Hematopoietic multipotent progenitor cell treated with erythropoietin and hydrocortisone succinate and interleukin-3 and kit ligand, for 6 days (in vitro differentiated cells): ENCODE measurements at regions not wholly inside any gene's neighbourhood (a gene's known extent, or its start where the extent isn't known, plus 50 kb on each side); places are given as distances from the start of the nearest gene placed in this dataset.
A peak's percentile ranks its signal among the peaks of the same experiment; 100 is the strongest.

Experiments
- DNase-seq: peaks from one replicate; pipeline ENCODE4 v3.0.0-alpha.2; 2015

DNA sequence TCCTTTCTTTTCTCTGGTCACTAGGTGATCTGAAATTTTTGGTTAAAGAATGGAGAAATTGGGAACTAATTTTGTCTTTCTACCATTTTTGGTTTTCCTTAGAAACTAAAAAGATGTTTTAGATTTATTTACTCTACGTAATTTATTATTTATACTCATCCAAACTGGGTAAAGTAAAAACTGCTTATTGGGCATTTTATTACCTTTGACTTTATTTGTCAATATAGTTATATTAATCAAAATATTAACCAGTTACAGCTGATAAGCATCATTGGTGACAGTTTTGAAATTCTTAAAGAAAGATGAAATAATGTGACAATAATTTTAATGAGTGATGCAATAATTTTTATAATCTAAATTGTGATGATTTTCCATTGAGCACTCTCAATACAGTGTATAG is 502.0 kb upstream of the RAG2 start:
- DNase-seq, result no peak

DNA sequence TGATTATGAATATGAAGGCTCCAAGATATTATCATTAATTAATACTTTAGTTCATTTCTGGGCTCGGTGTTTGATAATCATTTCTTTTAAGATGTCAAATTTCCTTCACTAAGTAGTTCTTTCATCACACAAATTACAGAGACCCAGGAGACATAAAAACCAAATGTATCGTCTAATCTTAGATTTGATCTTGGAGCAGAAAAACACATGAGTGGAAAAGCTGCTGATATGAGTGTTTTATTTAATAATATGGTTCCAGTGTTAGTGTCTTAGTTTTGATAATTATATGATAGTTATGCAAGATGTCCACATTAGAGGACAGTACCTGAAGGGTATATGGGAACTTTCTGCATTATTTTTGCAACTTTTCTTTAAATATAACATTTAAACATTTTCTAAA is 494.5 kb upstream of the RAG2 start:
- no peak for DNase-seq

DNA sequence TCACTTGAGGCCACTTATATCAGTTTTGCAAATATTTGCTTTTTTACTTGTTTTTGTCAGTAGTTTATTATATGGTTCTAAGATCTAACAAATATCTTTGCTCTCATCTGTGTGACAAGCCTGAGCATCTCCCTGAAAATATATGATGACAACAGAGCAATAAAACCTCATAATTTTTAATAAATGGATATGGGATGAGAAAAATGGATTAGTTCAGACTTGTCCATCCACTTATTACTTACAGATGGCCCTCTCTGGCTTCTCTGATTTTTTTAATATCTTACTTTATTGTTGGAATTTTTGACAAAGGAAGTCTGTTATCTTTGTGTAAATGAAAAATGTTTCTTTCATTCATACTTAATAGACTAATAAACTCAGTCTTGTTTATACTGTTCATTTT is 491.4 kb upstream of the RAG2 start:
- DNase-seq, result no peak

DNA sequence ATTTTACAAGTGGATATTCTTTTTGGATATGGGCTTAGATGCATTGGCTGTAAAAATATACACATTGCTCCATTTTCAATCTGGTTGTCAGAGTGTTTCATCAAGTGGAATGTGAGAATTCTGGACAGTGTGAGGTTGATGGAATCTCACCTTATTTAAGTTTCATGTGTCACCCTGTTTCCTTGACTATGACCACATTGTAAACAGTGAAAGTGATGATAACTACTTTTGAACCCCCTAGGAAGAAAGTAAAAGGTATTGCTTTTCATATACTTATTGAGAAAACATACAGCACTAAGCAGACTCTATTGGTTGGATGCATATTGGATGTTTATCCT is 490.5 kb upstream of the RAG2 start:
- no peak for DNase-seq

DNA sequence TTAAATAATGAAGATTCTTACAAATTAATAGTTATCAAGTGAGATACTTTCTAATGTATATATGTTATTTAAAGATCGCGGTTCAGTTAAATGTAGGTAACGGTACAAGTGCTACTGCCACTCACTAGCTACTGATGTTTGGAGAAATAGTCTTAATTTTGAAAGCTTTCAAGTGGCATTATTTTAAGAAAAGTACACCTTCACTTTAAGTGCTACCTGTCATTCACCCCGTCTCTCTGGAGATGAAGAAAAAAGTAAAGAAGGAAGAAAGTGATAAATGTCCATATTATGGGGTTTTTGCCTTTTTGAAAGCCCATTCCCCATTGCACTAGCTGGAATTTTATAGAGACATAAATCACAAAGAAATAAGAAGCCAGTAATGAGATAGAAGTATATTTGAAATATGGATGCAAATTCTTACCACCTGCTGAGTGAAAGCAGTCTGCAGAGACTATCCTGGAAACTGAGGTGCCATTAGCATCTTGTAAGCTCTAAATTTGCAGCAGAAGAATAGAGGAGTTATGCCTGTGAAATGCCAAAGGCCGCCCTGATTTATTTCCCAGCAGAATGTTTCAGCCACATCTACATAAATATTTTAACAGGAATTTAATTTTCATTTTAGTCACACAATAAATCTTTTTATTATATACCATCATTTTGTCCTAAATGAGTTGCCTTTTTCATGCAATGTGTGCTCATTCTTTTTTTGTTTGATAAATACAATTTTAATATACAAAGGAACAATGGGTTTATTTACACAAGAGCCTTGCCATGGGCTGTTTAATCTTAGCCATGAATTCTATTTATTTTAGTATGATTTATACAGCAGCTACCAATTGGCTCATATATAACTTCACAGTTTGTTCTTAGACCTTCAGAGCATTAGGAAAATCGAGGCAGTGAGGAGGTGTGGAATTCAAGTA is 489.9 kb upstream of the RAG2 start:
- DNase-seq, result no peak

DNA sequence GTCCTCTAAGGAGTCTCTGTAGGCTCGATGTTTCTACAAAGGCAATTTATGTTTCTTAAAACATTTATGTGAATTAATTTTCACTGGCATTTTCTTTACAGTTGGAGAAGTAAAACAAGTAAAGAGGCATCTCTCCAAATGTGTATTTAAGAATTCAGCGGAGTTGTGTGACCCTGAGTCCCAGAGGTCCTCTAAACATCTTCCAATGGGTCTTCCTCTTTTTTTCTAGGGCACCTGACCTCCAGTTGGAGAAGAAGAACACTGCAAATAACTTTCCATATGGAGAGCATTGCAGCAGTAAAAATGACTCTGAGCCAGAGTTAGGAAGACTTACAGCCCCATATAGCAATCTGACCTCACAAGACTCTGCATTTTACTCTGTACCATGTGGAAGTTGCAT is 480.5 kb upstream of the RAG2 start:
- DNase-seq, result no peak

DNA sequence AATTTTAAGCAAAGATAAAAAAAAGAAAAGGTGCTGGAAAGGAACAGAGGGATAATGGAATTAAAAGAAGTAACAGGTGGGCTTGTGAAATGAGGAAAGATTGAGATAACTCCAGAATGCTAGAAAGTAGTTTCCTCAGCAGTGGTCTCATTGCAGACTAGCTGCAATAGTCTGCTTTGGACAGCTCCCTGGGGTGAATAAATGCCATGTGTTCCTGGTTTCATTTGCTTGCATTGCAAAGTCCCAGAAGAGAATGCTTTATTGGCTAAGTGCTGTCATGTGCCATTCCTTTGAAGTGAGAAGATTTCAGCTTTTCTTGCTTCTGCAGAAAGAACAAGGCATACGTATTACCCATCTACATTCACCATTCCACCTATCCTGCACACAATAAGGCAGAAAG is 478.8 kb upstream of the RAG2 start:
- DNase-seq, result no peak

DNA sequence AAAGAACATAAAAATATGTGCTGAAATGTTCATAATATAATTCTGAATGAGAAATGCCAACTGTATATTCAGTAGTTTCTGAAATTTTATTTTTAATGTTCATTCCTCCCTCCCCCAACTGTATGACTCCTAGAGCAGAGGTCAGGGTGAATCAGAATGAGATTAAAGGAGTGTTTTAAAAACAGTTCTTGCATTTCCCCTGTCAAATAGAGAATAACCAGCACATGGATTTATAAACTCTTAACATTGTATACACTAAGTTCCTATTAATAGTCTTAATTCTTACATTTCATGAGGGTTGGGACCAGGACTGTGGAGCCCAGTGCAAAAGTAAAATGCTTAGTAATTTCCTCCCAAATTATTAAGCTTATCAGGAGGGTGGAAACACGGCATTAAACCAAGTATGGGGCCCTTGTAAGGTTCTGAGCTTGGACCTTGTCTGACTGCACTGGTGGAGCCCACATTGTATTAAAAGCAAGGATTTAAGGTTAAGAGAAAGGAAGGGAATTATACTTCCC is 474.6 kb upstream of the RAG2 start:
- DNase-seq, result no peak

DNA sequence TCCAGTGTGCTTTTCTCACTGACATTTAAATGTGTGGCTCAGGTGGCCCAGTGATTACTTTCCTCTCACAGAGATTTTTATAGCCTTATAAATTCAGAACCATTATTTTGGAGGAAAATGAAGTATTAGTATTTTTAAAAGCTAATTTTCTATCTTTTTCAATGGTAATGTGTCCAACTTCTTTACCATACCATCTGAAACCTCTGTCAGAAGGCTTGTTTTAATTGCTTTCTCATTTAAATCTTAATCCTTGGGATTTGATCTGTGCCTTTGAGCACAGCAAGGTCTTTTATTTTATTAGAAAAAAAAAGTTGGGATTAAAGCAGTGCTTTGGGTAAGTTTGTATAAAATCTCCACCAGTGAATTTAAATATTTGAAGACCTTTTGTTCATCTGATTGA is 452.3 kb upstream of the RAG2 start:
- DNase-seq, result no peak

DNA sequence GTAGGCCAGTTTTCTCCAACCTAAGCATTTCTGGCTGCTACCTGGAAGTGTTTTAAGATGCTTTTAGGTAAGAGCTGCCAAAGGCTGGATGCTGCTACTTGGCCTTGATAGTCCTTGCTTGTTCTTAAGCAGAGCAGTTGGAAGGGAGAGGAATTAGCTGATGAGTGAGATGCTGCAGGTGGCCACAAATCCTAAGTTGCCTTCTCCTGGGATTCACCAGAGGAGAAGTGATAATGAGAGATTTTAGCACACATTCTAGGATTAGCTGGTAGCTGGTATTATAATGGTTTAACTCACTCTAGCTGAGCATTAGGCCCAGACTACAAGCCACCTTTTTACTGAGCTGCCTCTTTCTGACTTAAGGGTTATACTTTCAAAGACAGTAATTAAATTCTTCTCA is 442.9 kb upstream of the RAG2 start:
- DNase-seq, result no peak

DNA sequence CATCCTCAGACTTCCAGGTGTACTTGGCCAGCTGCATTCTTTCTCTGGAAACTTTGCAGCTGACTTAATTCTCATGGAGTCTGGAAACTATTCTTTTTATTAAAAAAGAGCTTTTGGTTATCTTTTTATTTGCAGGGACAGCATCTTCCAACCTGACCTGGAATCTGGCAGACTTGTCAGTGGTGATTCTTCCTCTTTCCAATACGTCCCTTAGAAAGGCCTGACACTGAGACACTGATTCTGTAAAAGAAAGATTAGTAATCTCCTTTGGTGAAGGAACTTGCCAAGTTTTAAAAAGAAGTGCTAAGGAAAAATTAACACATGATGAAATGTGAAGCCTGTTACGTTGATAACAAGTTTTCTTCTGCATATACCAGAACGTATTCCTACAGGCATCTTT is 440.9 kb upstream of the RAG2 start:
- no peak for DNase-seq

DNA sequence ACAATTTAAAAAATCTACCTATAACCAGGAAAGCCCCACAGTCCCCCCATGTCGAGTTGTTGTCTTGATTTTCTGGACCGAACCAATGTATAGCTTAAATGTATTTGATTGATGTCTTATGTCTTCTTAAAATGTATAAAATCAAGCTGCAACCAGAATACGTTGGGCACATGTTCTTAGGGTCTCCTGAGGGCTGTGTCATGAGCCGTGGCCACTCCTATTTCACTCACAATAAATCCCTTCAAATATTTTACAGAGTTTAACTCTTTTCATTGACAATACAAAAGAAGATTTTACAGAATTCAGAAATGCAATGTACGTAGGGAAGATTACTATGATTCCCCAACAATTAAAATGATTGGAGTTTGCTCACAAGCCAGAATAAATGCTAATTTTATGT is 428.7 kb upstream of the RAG2 start:
- no peak for DNase-seq

DNA sequence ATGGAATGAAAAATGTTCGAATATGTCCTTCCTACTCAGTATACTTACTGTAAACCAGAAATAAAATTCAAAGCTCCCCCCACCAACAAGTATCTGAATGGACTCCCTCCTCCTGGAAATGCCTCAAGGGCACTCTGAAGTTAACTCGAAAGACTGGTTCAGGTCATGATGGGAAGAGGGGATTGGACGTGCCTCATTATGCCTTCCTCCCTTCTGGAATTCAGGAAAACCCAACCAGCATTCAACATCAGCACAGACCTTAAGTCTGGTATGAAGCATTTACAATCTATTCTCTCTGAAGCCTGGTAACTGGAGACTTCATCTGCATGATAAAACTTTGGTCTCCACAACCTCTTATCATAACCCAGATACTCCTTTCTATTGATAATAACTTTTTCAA is 428.3 kb upstream of the RAG2 start:
- DNase-seq, result no peak

DNA sequence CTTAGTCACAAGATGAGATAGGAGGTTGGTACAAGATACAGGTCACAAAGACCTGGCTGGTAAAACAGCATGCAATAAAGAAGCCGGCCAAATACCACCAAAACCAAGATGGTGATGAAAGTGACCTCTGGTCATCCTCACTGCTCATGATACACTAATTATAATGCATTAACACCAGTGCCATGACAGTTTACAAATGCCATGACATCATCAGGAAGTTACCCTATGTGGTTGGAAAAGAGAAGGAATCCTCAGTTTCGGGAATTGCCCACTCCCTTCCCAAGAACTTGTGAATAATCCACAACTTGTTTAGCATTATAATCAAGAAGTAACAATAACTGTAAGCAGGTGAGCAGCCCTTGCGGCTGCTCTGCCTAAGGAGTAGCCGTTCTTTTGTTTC is 408.5 kb upstream of the RAG2 start:
- DNase-seq, result no peak

DNA sequence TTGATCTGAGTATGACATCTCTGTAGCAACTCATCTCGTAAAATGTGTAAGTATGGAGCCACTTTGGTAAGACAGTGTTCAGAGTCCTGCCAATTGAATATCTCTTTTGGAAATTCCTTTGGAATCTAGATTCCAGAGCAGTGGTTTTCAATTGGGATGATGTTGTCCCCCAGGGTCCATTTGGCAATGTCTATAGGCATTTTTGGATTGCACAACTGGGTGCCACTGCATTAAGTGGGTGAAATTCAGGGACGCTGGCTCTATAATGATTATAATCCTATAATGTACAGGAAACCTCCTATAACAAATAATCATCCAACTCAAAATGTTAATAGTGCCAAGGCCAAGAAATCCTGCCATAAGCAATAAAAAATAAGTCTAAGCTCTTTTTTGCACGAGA is 404.8 kb upstream of the RAG2 start:
- no peak for DNase-seq

DNA sequence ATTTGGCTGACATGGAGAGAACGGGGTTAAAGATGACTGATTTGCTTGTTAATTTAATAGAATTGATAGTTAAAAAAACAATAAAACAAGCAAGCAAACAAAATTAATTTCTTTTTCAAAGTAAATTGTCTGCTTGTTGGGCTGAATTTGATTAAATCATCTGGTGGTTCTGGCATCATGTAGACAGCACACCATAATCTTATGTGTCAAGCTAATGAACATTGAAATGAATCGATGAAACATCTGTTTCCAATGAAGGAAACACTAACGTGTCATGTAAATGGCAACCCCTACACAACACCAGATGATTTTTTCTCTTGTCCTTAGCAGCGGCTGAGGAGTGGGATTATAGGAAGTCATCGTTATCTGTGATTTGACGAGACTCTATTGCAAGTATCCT is 399.6 kb upstream of the RAG2 start:
- DNase-seq, result no peak

DNA sequence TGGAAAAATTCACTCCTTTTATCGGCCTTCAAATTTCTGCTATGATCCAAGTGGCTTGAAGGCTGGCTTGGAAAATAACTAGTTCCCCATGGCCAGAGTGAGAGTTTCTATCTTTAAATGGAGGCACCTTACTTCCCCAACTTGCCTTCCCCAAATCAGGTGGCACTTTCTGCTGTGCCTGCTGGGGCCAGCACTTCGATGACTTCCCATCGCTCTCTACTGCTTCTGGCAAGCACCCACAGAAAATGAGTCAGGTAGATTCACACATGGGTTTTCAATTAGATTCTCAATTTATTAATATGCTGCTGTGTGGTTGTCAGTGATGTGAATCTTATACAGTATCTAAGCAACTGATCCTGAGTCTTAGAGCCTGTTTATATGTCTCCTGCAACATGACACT is 398.8 kb upstream of the RAG2 start:
- DNase-seq, result no peak

DNA sequence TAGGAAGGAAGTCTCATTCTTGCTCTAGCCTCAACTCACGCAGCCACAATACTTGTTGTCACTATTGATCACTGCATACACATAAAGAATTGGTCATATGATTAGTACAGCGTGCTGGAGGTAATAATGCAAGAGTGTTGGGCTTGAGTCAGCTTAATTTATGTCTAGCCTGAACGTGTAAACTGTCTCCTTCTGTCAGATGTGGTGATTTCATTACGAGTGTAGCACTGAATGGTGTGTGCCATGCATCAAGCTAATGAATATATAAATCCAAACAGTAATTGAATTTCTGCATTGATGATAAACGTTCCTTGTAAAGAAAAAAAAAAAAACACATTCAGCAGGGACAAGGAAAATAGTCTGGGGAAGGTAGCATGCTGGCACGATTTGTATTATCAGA is 396.2 kb upstream of the RAG2 start:
- DNase-seq, result no peak

DNA sequence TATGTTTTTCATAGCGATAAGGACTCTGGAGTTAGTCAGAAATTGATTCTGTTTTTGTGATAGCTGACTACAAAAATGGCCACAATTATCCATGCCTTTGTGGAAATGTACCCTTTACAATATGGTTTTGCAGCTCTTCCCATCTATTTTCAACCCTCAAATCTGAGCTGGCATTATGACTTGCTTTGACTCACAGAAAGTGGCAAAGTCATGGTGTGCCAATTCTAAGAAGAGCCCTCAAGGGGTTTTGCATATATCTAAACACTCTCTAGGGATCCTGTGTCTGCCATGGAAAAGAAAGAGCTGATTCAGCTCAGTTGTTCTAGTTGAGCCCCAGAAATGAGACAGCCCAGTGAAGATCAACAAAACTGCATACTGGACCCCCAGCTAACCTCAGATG is 390.5 kb upstream of the RAG2 start:
- DNase-seq, result no peak

DNA sequence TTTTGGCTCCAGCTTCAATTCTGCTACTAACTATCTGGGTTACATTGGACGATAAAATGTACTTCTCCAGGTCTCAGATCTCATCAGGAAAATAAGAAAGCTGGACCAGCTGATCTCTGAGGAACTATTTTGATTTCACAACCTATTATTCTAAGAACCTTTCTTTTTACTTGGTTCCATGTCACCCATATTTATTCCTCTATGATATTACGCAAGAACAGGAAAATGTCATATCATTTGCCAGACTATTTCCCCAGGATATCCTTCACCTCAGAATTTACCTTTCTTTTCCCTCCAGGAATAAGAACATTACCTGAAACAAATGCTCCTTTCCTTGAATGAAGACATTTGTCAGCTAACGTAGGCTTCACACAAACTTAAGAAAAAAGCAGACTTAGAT is 387.5 kb upstream of the RAG2 start:
- no peak for DNase-seq

DNA sequence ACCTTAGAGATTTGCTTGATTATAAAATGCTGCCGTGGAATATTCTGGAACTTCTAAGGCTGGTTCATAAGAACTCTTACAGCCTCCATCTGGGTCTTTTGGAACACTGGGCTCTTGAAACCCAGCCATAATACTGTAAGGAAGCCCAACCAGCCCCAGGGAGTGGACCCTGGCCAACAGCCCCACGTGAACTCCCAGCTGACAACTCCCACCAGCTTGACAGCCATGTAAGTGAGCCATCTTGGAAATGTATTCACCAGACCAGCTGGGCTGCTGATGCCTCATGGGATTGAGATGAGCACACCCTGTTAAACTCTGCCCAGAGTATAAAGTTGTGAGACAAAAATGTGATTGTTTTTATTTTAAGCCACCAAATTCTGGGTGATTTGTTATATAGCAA is 378.7 kb upstream of the RAG2 start:
- DNase-seq, result no peak

DNA sequence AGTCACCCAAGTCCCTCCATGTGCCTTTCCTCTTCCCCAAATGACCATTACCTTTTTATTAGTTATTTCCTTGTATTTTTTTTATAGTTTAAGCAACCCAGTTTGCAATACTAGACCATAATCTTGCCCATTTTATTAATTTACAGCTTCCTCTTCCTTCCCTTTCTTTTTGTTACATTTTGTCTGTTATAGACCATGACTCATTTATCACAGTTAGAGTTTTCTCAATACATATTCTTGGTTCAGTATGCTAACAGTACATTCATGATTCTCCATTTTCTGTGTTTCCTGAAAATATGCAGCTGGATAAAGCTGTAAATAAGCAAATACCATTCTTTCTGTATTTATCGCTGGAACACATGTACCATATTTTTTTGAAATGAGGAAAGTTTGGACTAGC is 376.7 kb upstream of the RAG2 start:
- no peak for DNase-seq

DNA sequence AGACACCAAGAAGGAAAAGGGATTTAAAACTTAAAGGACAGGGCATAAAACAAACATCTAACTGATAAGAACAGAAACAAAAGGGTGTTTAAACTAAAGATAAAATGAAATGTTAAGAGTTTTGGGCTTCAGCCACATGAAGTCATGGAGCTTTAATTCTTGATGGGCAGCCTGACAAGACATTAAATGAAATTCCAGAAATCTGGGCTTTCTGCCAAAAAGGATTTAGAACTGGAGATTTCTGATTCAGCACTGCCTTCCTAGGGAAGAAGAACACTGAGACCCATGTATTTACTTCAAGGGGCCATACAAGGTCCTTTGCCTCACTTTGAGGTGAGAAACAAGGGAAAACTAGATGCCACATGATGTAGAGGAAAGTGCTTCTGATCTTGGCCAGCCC is 355.9 kb upstream of the RAG2 start:
- DNase-seq, result no peak

DNA sequence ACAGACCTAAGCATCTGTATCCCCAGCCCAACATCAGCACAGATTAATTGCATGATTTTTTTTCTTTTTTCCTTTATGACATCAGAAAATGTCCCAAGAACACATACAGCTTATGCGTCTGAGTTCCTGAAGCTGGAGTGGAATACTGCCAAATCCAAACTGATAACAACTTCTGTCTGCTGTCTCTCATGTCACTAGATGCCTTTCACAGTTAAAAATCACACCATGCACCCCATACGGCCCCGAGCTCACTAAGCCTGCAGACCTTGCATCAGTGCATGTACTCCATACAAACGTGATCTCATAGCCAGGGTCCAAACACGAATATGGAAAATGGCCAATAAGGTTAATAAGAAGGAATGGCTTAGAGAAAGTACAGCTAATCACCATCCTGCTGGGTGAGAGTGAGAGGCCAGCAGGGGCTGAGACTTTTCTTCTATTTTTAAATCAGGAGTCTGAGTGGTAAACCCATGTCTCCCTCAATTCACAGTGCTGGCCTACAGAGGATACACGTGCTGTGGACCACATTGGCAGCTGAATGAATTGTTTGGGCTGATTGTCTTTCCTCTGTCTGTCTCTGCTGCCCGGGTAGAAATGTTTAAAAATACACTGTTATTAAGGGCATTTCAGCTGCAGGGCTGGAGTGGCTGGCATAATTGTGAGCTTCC is 350.6 kb upstream of the RAG2 start:
- no peak for DNase-seq

DNA sequence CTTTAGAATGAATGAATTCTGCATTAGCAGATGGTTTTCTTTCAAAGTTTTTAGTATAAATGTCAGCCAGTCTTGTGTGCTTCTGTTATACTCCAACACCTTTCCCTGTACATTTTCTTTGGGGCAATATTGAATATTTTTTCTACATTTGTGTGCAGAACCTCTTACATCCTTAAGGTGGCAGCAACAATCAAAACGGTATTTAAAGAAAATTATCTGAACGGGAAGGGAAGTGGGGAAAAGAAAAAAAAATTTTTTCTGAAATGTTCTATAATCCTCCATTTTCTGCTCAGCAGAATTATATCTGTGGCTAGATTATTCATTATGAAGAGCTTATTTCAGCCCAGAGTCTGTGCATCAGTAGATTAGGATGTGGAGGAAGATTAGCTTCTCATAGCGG is 347.3 kb upstream of the RAG2 start:
- peak; percentile 37 for DNase-seq
